Thyroid gland (tissue), 4 donors: ENCODE measurements at regions not wholly inside any gene's neighbourhood (a gene's known extent, or its start where the extent isn't known, plus 50 kb on each side); places are given as distances from the start of the nearest gene placed in this dataset.

ENCODE experiments used
- POLR2A ChIP-seq, 2 donors: fragments of 450-650 bp; IDR thresholded peaks; one replicate each; pipeline ENCODE4 v1.6.1; 2017; ENCODE audit warnings: antibody characterized with exemption in 2 of 2, mild to moderate bottlenecking in 2 of 2, moderate library complexity in 1 of 2
- TF ChIP-seq, protein P1 (sequence below), 6 experiments: fragments of 200-600 bp in 3 of 6; fragments of 450-650 bp in 3 of 6; sonication (generic) in 3 of 6; IDR thresholded peaks; one replicate each; pipeline ENCODE4 v1.5.1; 2016 to 2019; ENCODE audit warnings: antibody characterized with exemption in 6 of 6, mild to moderate bottlenecking in 2 of 6, inconsistent platforms in 1 of 6, moderate library complexity in 1 of 6

DNA sequence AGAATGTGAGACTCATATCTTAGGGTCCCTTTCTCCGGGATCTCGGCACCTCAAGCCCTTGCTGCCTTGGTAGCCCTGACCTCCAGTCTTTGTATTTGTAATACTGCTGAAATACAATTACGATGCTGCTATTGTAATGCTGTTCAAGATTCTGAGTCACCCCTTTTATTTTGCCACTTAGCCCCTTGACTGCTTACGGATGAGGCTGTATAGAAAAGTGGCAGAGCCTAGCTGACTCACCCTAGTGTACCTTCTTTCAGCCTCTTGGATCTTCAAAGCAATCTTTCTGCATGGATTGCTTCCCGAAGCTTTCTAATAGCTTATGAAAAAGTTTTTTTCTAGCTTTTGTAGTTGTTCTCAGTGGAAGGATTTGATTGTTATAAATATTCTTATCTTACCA lies 187.9 kb downstream of the KCNJ2 start:
- TF ChIP-seq, protein P1, sequence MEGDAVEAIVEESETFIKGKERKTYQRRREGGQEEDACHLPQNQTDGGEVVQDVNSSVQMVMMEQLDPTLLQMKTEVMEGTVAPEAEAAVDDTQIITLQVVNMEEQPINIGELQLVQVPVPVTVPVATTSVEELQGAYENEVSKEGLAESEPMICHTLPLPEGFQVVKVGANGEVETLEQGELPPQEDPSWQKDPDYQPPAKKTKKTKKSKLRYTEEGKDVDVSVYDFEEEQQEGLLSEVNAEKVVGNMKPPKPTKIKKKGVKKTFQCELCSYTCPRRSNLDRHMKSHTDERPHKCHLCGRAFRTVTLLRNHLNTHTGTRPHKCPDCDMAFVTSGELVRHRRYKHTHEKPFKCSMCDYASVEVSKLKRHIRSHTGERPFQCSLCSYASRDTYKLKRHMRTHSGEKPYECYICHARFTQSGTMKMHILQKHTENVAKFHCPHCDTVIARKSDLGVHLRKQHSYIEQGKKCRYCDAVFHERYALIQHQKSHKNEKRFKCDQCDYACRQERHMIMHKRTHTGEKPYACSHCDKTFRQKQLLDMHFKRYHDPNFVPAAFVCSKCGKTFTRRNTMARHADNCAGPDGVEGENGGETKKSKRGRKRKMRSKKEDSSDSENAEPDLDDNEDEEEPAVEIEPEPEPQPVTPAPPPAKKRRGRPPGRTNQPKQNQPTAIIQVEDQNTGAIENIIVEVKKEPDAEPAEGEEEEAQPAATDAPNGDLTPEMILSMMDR (IDR thresholded peaks at IDR 0.05) = no peak
- TF ChIP-seq POLR2A (IDR thresholded peaks at IDR 0.05) = no peak
